Stimulated activated CD4-positive, alpha-beta T cell treated with anti-CD3 and anti-CD28 coated beads, Interleukin-1b, Interleukin-23, amount 100 ng/mL, for 4 hours (primary cell): ENCODE measurements at regions not wholly inside any gene's neighbourhood (a gene's known extent, or its start where the extent isn't known, plus 50 kb on each side); places are given as distances from the start of the nearest gene placed in this dataset.
"Not testable (repeated sequence)": the region's sequence is repeated elsewhere in the genome, so short reads cannot be mapped to it uniquely, and the experiment has no call there.

Experiments
- DNase-seq, 2 donors: peaks; one replicate each; pipeline ENCODE4 v3.0.0-alpha.2; 2020; ENCODE audit warnings: low read depth in 2 of 2

DNA sequence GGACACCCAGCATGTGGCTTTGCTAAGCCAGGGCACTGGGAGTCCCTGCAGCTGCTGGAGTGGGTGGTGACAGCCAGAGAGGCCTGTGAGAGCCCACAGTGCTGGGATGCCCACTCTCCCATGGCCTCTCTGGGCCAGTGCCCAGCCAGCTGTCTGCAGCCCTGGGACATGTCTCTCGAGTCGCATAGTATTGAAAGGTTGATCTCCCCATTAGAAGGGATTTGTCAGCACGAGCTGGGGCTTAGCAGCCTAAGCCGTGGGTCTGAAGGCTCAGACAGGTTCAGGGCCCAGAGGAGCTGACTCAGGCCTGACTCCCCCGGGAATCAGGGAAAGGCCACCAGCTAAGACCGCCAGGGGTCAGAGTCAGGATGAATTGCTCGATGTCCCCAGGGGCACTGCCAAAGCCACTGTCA lies 53.5 kb downstream of the FOXD2 start:
- no peak for DNase-seq

DNA sequence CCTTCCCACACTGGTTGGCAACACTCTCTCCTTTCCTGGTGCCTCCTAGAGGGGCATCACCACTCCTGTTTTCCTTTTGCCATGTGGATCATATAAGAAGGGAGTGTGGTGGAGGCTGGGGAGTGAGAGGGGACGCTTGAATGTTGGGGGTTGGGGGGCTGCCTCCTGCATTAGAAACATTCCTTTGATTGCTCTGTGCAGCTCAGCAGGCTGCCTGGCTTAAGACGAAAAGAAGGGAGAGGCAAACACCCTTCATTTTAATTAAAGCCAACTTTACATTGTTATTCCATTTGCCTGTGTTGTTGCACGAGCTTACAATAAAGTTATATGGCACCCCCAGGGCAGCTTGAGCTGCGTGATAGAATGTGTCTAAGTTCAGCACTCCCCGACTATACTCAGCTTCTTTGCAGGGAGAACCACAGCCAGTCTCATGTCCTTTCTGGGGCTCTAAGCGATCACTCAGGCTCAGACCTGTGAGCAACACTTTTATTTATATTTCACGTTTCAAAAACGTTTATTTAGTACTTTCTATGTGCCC lies 57.4 kb downstream of the FOXD2 start:
- no peak for DNase-seq

DNA sequence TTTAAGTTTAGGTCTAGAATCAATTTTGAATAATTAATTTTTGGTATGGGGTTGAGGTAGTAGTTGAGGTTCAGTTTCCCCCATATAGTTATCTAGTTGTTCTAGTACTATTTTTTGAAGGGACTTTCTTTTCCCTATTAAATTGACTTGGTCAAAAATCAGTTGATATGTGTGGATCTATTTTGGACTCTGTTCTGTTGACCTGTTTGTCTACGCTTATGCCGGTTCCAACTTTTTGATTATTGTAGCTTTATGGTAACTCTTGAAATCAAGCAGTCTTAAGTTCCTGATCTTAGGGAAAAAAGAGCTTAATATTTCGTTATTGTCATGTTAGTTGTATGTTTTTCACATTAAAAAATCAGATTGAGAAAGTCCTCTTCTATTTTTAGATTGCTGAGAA lies 60.7 kb downstream of the FOXD2 start:
- no peak for DNase-seq

DNA sequence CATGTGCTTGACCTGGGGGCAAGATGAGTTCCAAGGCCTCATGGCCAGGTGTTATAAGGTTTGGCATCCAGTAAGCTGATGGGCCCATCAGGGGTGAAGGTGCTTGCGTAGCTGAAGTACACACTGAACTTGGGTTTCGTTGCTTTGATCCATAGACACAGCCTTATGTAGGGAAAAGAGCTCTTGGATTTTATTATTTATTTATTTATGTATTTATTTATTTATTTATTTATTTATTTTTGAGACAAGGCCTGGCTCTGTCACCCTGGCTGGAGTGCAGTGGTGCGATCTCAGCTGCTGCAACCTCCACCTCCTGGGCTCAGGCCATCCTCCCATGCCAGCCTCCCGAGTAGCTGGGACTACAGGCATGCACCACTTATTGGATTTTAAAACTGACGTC lies 63.2 kb downstream of the FOXD2 start:
- no peak for DNase-seq

DNA sequence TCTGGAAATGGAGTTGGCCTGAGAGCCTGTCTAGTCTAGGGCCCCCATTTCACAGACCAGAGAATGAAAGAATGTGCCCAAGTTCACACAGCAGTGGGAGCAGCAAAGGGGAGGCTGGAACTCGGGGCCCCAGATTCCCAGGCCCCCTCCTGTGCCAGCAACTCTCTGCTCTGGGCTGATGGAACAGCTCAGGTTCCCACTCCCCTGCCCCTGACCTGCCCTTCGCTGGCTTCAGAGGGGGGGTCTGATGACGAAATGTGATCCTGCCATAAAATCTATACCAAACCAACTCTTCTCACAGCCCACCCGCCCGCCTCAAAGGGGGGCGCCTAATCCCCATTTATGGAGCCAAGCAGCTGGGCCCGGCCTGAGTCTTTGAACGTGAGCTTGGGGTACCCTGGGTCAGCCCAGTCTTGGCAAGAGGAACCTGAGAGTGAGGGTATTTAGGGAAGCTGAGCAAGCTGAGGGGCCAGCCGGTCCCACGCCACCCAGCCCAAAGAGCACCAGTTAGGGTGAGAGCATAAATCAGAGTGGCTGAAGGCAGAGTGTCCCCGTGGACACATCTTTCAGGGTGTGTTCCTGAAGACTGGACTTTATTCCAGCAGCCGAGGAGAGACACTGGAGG lies 65.0 kb downstream of the FOXD2 start:
- DNase-seq: no peak

DNA sequence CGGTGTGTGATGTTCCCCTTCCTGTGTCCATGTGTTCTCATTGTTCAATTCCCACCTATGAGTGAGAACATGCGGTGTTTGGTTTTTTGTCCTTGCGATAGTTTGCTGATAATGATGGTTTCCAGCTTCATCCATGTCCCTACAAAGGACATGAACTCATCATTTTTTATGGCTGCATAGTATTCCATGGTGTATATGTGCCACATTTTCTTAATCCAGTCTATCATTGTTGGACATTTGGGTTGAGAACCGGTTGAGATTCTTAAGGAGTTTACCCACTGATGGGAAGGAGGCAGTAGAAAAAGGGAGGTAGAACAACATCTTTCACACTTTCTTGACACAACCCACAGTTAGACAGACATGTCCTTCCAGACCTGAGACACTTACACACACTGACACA lies 67.0 kb downstream of the FOXD2 start:
- not testable (repeated sequence) for DNase-seq

DNA sequence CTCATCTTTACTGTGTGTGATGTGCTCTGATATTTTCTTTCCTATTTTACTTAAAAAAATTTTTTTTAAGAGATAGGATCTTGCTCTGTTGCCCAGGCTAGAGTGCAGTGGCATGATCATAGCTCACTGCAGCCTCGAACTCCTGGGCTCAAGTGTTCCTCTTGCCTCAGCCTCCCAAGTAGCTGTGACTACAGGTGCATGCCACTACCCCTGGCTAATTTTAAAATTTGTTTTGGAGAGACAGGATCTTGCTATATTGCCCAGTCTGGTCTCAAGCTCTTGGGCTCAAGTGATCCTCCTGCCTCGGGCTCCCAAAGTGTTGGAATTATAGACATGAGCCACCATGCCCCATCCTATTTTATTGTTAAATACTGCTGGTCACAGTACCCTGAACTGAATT lies 67.4 kb downstream of the FOXD2 start:
- DNase-seq: no peak

DNA sequence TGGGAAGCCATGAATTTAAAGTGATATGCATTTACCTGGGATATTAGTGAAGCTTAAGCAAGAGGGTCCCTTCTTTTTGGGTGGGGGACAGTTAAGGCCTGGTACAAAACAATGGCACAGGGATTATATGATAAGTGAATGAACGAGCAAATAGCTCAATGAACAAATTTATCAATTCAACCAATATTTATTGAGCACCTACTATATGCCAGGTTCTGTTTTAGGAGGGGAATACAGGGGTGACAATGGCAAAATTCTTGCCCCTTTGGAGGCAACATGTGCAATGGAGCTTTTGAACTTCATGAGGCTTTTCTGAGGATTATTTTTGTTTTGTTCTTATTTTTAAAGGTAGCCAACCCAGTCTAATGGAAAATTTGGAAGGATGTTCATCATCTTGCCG lies 68.2 kb downstream of the FOXD2 start:
- DNase-seq: no peak

DNA sequence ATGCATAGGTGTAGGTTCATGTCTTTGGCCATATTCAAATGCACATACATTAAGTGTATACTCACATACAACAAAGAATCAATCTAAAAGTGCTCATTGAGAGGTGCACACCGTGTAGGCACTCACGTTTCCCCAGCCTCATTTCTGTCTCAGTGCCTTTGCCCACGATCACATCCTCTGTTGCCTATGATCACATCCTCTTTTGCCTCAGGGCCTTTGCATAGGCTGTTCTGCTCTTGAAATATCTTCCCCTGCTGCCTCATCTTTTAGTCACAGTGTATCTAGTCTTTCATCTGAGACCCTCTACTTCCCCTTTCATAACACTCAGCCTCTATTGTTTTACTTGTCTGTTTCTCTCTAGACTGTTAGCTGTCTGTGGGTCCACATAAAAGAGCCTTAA lies 69.3 kb downstream of the FOXD2 start:
- no peak for DNase-seq

DNA sequence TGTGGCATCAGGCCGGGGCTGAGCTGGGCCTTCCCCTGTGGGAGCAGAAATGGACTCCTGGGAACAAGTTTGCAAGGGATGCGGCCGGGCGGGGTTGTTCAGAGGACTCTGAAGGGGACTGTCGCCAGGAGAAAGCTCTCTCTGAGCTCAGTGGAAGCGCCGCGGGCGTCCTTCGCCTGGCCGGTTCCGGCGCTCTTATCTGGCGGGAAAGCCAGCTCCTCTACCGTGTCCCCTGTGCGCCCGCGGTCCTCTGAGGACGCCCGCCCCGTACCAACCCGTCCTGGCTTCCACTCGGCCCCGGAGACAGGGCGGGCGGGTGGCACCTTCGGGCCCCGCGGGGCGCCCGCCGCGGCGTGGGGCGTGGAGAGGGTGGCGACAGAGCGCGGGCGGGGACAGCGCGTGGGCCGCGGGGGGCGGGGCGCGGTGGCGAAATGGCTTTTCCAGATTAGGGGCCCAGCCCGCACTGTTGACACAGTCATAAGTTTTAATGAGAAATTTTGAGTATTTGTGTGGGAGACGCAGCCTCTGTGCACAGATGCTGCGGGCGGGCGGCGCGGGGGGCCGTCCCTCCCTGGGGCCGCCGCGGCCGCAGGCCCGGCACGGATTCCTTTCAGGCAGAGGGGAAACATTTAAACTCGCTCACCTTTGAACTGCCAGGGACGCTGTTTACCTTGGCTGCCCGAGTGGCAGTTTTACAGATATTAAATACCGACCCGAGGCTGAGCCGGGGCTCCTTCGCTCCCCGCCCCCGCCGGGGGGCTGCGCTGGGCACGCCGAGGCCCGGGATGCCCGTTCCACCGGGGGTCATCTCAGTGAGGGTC lies 70.2 kb downstream of the FOXD2 start:
- DNase-seq: peak; percentile 21 to 34

DNA sequence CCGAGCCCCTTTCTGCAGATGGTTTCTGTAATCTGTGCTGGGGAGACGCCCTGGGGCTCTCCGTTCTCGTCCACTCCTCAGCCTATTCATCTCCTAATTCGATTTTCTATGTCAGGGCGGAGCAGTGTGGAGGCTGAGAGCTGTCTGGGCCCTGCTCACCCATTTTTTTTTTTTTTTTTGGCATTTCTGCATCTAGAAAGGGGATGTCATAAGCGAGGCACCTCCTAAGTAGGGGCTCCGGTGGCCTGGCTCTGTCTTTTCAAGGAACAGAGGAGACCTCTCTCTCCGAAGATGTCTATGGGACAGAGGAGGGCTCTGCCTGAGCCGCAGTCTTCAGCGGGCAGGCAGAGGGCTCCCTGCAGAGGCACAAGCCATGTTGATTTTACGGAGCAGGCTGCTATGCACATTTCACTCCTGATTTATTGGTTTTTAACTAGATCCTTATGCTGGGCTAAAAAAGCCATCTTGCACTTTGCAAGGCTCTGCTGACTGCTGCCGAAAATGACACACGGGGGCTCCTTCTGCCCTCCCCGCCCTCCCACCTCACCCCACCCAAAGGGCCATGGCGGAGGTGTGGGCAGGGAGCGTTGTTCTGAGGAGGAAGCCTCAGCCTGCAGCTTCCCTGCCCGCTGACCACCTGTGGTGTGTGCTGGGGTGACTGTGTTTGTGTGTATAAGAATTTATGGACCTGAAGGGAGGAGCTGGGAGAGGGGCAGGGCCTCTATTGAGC lies 71.0 kb downstream of the FOXD2 start:
- DNase-seq: no peak

DNA sequence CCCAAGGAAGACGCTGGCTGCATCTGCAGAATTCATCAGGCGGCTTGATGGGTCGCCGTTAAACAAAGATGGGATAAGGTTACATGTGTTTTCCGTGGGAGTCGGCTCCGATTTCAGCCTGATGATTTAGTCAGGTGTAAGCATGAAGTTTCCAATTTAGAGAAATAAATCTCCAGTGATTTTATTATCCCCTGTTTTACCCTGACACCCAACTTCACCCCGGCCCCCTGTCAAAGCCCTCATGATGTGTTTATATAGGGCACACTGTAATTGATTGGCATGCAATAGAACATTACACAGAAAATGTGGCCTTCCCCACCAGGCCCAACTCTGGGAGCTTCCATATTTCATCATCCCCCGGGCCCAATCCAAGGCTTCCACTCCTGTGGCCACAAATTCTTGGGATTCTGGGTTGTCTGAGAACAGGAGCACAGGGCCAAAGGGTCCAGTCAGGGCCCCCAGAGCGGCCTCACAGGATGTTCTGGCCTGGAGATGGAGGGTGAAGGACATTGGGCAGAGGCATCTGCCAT lies 72.5 kb downstream of the FOXD2 start:
- DNase-seq: no peak

DNA sequence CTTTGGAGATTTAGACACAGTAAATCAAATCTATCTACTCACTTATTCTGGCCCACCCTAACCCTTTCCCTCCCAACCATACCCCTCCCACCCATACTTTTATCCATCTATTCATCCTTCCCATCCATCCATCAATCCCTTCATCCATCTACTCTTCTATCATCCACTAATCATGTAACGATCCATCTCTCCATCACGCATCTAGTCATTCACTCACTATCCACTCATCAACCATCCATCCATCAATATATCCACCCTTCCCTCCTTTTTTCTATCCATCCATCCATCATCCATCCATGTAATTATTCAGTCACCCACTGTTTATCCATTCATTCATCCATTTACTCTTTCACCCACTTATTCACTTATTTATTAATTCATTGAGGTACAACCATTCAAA lies 74.0 kb downstream of the FOXD2 start:
- no peak for DNase-seq

DNA sequence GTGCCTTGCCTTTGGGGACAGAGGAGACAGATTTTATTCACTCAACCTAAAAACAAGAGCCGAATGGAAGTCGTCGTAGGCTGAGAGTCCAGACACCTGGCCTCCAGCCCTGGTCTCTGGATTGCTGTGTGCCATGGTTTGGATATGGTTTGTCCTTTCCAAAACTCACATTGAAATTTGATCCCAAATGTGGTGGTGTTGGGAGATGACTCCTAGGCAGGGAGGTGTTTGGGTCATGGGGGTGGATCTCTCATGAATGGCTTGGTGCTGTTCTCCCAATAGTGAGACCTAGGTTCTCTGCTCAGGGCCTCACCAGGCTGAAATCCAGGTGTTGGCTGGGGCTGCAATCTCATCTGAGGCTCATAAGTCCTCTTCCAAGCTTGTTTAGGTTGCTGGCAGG lies 75.5 kb downstream of the FOXD2 start:
- no peak for DNase-seq

DNA sequence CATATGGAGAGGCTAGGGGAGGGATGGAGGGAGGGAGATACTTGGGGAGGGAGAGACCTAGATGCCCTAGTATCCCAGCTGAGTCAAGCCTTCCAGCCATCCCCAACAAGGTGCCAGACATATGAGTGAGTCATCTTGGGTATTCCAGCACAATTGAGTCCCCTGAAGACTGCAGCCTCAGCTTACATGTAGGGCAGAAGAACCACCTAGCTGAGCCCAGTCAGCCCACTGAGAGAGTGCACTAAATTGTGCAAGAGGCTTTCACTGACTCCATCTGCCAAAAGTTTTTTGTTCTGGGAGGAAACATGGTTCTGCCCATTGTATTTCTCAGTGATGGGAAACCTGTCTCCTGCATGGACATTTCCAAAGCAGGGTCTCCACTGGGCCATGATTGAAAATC lies 76.4 kb downstream of the FOXD2 start:
- DNase-seq: no peak

DNA sequence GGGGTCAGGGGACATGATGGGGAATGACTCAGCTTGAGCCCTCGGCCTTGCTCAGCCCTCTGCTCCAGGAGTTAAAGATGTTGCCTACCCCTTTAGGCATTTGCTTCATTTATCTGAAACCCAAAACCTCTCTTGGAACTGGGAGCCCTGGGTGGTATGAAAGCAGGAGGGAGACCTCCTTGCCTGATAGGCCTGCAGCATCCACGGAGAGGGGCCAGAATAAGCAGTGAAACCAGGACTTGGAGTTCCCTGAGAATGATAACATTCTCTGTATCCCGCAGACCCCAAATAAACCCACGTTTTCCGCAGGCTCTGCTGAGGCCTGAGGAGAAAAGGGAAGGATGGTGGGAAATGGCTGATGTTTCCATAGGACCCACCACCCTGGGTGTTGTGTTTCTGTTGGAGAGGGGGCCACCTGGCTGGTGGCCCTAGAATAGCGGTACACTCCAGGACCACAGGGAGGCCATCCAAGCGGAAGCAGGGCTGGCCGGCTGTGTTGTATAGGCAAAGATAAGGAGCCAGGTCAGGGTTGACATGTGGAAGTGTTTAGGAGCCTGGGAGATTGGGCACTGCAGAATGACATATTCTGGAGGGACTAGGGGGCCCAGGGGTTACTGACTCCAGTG lies 77.4 kb downstream of the FOXD2 start:
- DNase-seq: no peak

DNA sequence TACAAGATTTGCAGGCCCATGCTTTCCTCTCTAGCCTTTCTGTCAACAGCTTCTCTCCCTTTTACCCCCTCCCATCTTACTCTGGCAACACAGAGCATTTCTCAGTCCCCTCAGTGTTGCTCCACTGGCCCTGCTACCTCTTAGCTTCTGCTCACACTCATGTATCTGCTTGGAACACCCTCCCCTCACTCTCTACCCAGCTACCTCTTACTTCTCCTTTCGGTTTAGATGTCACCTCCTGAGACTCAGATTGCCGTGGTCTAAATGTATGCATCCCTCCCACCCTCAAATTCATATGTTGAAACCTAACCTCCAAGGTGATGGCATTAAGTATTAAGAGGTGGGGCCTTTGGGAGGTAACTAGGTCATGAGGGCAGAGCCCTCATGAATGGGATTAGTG lies 80.1 kb downstream of the FOXD2 start:
- DNase-seq: no peak

DNA sequence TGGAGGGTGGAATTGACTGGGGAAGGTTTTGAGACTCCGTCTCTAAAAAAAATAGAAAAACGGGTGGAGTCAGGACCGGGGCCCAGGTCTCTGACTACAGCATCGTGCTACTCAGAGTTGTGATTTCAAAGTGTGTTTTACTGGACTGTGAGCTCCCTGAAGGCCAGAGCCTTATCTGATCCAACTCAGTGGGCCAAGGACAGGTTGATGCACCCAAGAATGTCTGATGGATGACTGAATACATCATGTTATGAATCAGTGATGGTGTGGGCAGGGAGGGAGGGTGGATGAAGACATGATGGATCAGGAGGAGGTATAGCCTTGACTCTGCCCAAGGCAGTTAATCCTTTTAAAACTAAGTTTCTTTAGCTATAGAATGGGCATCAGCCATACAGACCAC lies 81.6 kb downstream of the FOXD2 start:
- no peak for DNase-seq

DNA sequence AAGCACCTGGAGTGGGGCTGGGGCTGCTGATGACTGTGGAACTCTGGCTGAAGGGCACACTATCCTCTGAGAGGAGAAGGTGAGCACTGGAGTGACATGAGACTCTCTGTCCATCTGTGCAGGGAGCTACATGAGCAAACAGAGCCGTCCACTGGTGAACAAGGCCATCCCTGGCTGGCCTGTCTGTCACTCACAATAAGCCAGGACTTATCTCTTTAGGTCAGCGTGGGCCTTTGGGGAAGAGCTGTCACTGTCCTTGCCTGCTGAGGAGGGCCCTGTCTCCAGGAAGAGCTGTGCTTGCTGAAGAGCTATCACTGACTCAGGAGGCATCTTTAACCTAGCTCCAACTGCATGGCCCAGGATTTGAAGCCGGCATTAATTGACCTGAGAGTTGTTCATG lies 82.1 kb downstream of the FOXD2 start:
- no peak for DNase-seq

DNA sequence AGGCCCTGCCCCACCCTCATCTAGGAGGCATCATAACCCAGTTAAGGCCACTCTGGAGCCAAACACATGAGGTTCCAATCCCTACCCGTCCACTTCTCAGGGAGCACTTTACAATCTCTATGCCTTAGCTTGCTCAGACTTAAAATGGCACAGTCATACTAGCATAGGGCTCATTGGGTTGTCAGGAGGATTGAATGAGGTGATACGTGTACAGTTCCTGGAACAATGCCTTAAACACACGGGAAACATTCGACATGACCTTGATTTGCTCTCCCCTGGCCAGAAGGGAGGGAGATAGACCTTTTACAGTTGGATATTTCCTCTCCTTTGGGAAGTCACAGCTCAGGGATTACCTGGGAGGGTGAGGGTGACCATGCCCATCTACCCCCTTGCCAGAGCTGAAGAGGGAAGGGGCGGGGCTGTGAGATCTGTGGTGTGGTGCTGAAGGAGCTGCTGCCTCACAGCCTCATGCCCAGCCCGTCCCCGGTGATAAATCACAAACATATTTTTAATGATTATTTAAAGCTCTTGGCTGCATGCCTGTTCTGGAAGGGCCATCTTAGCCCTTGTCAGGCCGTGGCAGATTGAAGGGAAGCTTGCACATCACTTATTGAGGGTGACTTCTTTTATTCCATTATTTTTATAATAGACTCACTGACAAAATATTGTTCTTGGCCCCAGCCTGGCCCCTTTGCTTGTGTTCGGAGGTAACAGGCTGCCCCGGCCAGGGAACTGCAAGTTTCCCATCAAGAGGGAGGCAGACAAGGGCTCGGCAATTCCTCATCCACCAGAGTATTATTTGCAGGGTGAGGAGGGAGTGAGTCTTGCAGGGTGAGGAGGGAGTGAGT lies 83.4 kb downstream of the FOXD2 start:
- no peak for DNase-seq
